CD4-positive, CD25-positive, alpha-beta regulatory T cell (primary cell): ENCODE measurements at regions not wholly inside any gene's neighbourhood (a gene's known extent, or its start where the extent isn't known, plus 50 kb on each side); places are given as distances from the start of the nearest gene placed in this dataset.

ENCODE experiments used
- ATAC-seq, 2 donors: fragments of 150-1000 bp; cut with Tn5 transposase; one replicate each; pipeline ENCODE4 v1.10.0; 2021; ENCODE audit warnings: low read depth in 2 of 2, moderate number of reproducible peaks in 2 of 2, moderate library complexity in 1 of 2
- DNase-seq, 3 donors: peaks; one replicate each; pipeline versions ENCODE4 v3.0.0 to v3.0.0-alpha.2; 2012 to 2022; ENCODE audit warnings: mixed read lengths in 1 of 3
- H3K27ac ChIP-seq: one replicate; pipeline ENCODE4 v1.7.0; 2013; ENCODE audit warnings: mild to moderate bottlenecking, low read length; ENCODE audit not compliant: insufficient read depth, poor library complexity, severe bottlenecking
- H3K27me3 ChIP-seq: one replicate; pipeline ENCODE4 v1.7.0; 2013; ENCODE audit warnings: low read length; ENCODE audit not compliant: control insufficient read depth, insufficient read depth
- H3K36me3 ChIP-seq: one replicate; pipeline ENCODE4 v1.7.0; 2013; ENCODE audit warnings: mild to moderate bottlenecking, low read length, moderate library complexity; ENCODE audit not compliant: control insufficient read depth, insufficient read depth
- H3K4me1 ChIP-seq: 2 replicates; pipeline ENCODE4 v1.7.0; 2013; ENCODE audit warnings: mild to moderate bottlenecking, low read length; ENCODE audit not compliant: insufficient read depth, control insufficient read depth, poor library complexity, severe bottlenecking
- H3K4me3 ChIP-seq: one replicate; pipeline ENCODE4 v1.7.0; 2013; ENCODE audit warnings: low read depth, mild to moderate bottlenecking, low read length, moderate library complexity
- H3K9me3 ChIP-seq, 2 experiments: 1 replicate in 1 of 2; 2 replicates in 1 of 2; pipeline ENCODE4 v1.7.0; 2013; ENCODE audit warnings: low read length in 2 of 2, mild to moderate bottlenecking in 1 of 2, moderate library complexity in 1 of 2; ENCODE audit not compliant: control insufficient read depth in 2 of 2
- H3K27ac Mint-ChIP-seq, 3 donors: one replicate each; pipeline ENCODE4 v1.8.0; 2020 to 2022; ENCODE audit warnings: mild to moderate bottlenecking in 3 of 3, mixed read lengths in 3 of 3, moderate library complexity in 2 of 3
- H3K27me3 Mint-ChIP-seq: one replicate; pipeline ENCODE4 v1.8.0; 2022; ENCODE audit warnings: mild to moderate bottlenecking, mixed read lengths
- H3K36me3 Mint-ChIP-seq: one replicate; pipeline ENCODE4 v1.8.0; 2020; ENCODE audit warnings: mixed read lengths
- H3K4me1 Mint-ChIP-seq, 4 donors: one replicate each; pipeline ENCODE4 v1.8.0; 2020 to 2022; ENCODE audit warnings: mixed read lengths in 4 of 4, mild to moderate bottlenecking in 1 of 4
- H3K4me3 Mint-ChIP-seq, 4 donors: one replicate each; pipeline ENCODE4 v1.8.0; 2020 to 2022; ENCODE audit warnings: mild to moderate bottlenecking in 4 of 4, mixed read lengths in 4 of 4, moderate library complexity in 3 of 4
- H3K9me3 Mint-ChIP-seq, 7 donors: one replicate each; pipeline ENCODE4 v1.8.0; 2020 to 2022; ENCODE audit warnings: mixed read lengths in 7 of 7, mild to moderate bottlenecking in 3 of 7, moderate library complexity in 2 of 7

DNA sequence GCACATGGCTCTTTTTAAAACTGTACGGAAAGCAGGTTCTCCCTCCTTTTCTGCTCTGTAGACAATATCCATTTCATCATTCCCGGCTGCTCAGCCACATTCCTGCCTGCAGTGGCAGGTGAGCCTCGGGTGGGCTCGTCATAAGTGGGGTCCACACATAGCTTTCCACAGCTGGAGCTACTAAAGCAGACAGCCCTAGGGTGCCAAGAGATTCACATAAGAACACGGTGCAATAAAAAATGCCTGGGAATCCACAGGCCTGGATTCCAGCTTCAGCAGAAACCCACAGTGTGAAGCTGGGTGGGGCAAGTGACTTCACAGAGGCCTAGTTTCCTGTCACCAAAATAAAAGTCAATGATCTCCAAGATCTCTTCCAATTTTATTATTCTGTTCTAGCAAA lies 96.4 kb downstream of the MIS18A start:
- H3K9me3 ChIP-seq: no peaks in the 10 kb centered on the region
- no peak overlapping the region for H3K4me3 ChIP-seq
- no peaks in the 10 kb centered on the region for H3K36me3 Mint-ChIP-seq
- ATAC-seq (no peak), DNase-seq (no peak)
- H3K4me1 Mint-ChIP-seq: no peaks in the 10 kb centered on the region
- no peaks in the 10 kb centered on the region for H3K27me3 Mint-ChIP-seq
- H3K36me3 ChIP-seq: no peaks in the 10 kb centered on the region
- H3K27ac Mint-ChIP-seq: no peak overlapping the region
- H3K27ac ChIP-seq: no peak overlapping the region
- H3K9me3 Mint-ChIP-seq: peaks cover 0 to 2% (median 0%) of the 10 kb centered on the region in 7 donors
- H3K4me1 ChIP-seq: no peaks in the 10 kb centered on the region
- no peak overlapping the region for H3K4me3 Mint-ChIP-seq
- H3K27me3 ChIP-seq: peaks cover 1% of the 10 kb centered on the region

DNA sequence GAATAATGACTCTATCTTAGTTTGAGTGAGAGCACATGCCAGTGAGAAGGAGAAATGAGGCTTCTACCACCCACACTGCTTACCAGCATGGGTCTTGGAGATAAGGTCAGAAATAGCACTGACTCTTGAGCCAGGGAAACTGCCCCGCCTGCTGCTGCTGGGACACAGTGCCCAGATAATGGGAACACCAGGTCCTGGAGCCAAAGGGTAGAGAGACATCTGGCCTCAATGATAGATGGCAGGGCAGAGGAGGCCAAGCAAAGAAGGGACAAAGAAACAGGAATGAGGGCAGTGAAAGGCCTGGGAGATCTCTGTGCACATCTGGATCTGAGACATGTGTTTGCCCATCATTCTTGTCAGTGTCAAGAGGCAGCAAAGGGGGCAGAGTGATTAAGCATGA lies 97.4 kb downstream of the MIS18A start:
- Histone ChIP-seq H3K4me3 (no peak overlapping the region), H3K4me1 (no peaks in the 10 kb centered on the region), H3K27me3 (no peaks in the 10 kb centered on the region), H3K36me3 (no peaks in the 10 kb centered on the region), H3K27ac (no peak overlapping the region), H3K9me3 (no peaks in the 10 kb centered on the region)
- DNase-seq (no peak), ATAC-seq (no peak)
- Mint-ChIP-seq H3K9me3 (peaks cover 0 to 2% (median 0%) of the 10 kb centered on the region in 7 donors), H3K4me3 (no peak overlapping the region), H3K27ac (no peak overlapping the region), H3K27me3 (peaks cover 3% of the 10 kb centered on the region), H3K4me1 (no peaks in the 10 kb centered on the region), H3K36me3 (no peaks in the 10 kb centered on the region)

- Mint-ChIP-seq H3K27ac (no peak overlapping the region), H3K4me3 (no peak overlapping the region), H3K9me3 (peaks cover 0 to 4% (median 0%) of the 10 kb centered on the region in 7 donors), H3K27me3 (peaks cover 15% of the 10 kb centered on the region), H3K4me1 (no peaks in the 10 kb centered on the region), H3K36me3 (no peaks in the 10 kb centered on the region)
- Histone ChIP-seq H3K36me3 (no peaks in the 10 kb centered on the region), H3K4me3 (no peak overlapping the region), H3K9me3 (no peaks in the 10 kb centered on the region), H3K4me1 (no peaks in the 10 kb centered on the region), H3K27ac (no peak overlapping the region), H3K27me3 (peaks cover 5% of the 10 kb centered on the region)
- DNase-seq (no peak), ATAC-seq (no peak)
Measured at GRCh38 chr21:32174819-32175218, 104.0 kb downstream of the MIS18A start.

- peaks cover 25% of the 10 kb centered on the region for H3K27me3 Mint-ChIP-seq
- H3K4me3 Mint-ChIP-seq: no peak overlapping the region
- ATAC-seq: no peak
- H3K4me1 Mint-ChIP-seq: no peaks in the 10 kb centered on the region
- no peak overlapping the region for H3K27ac Mint-ChIP-seq
- H3K9me3 ChIP-seq: no peaks in the 10 kb centered on the region
- H3K36me3 Mint-ChIP-seq: no peaks in the 10 kb centered on the region
- peaks cover 5% of the 10 kb centered on the region for H3K27me3 ChIP-seq
- no peak overlapping the region for H3K4me3 ChIP-seq
- no peak overlapping the region for H3K27ac ChIP-seq
- no peaks in the 10 kb centered on the region for H3K4me1 ChIP-seq
- no peaks in the 10 kb centered on the region for H3K36me3 ChIP-seq
- peaks cover 0 to 7% (median 2%) of the 10 kb centered on the region in 7 donors for H3K9me3 Mint-ChIP-seq
- DNase-seq: no peak
Measured at GRCh38 chr21:32173121-32173724, 105.6 kb downstream of the MIS18A start.

DNA sequence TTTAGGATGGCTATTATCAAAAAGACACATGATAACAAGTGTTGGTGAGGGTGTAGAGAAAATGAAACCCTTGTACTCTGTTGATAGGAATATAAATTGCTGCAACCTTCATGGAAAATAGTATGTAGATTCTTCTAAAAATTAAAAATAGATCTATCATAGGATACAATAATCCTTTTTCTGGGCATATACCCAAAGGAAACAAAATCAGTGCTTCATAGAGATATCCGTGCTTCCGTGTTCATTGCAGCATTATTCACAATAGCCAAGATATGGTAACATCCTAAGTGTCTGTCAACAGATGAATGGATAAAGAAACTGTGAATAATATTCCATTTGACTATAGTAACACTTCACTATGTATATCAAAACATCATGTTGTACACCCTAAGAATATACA lies 106.7 kb downstream of the MIS18A start:
- Histone ChIP-seq H3K27me3 (peaks cover 10% of the 10 kb centered on the region), H3K27ac (no peak overlapping the region), H3K4me3 (no peak overlapping the region), H3K4me1 (no peaks in the 10 kb centered on the region), H3K9me3 (no peaks in the 10 kb centered on the region), H3K36me3 (no peaks in the 10 kb centered on the region)
- Mint-ChIP-seq H3K36me3 (no peaks in the 10 kb centered on the region), H3K4me1 (no peaks in the 10 kb centered on the region), H3K9me3 (peaks cover 0 to 7% (median 2%) of the 10 kb centered on the region in 7 donors), H3K27me3 (peaks cover 34% of the 10 kb centered on the region), H3K4me3 (no peak overlapping the region), H3K27ac (no peak overlapping the region)
- ATAC-seq: no peak
- no peak for DNase-seq

GRCh38 chr21:32167513-32167912 lies 111.3 kb downstream of the MIS18A start:
- H3K27me3 Mint-ChIP-seq: peaks cover 51% of the 10 kb centered on the region

GRCh38 chr21:32163386-32163785 lies 115.5 kb downstream of the MIS18A start:
- DNase-seq: no peak
- no peaks in the 10 kb centered on the region for H3K9me3 ChIP-seq
- Mint-ChIP-seq H3K27me3 (peaks cover 53% of the 10 kb centered on the region), H3K4me3 (no peak overlapping the region), H3K36me3 (no peaks in the 10 kb centered on the region), H3K27ac (no peak overlapping the region), H3K9me3 (peaks cover 0 to 5% (median 0%) of the 10 kb centered on the region in 7 donors), H3K4me1 (no peaks in the 10 kb centered on the region)
- no peaks in the 10 kb centered on the region for H3K36me3 ChIP-seq
- no peak overlapping the region for H3K4me3 ChIP-seq
- peaks cover 8% of the 10 kb centered on the region for H3K27me3 ChIP-seq
- ATAC-seq: no peak
- no peak overlapping the region for H3K27ac ChIP-seq
- no peaks in the 10 kb centered on the region for H3K4me1 ChIP-seq

More at GRCh38 chr21:32167513-32167912, 111.3 kb downstream of the MIS18A start:
- Histone ChIP-seq H3K4me3 (no peak overlapping the region), H3K27me3 (peaks cover 13% of the 10 kb centered on the region), H3K36me3 (no peaks in the 10 kb centered on the region), H3K4me1 (no peaks in the 10 kb centered on the region), H3K9me3 (no peaks in the 10 kb centered on the region), H3K27ac (no peak overlapping the region)
- peaks cover 0 to 5% (median 4%) of the 10 kb centered on the region in 7 donors for H3K9me3 Mint-ChIP-seq
- H3K4me3 Mint-ChIP-seq: no peak overlapping the region
- ATAC-seq (no peak), DNase-seq (no peak)
- H3K4me1 Mint-ChIP-seq: no peaks in the 10 kb centered on the region
- no peaks in the 10 kb centered on the region for H3K36me3 Mint-ChIP-seq
- no peak overlapping the region for H3K27ac Mint-ChIP-seq

DNA sequence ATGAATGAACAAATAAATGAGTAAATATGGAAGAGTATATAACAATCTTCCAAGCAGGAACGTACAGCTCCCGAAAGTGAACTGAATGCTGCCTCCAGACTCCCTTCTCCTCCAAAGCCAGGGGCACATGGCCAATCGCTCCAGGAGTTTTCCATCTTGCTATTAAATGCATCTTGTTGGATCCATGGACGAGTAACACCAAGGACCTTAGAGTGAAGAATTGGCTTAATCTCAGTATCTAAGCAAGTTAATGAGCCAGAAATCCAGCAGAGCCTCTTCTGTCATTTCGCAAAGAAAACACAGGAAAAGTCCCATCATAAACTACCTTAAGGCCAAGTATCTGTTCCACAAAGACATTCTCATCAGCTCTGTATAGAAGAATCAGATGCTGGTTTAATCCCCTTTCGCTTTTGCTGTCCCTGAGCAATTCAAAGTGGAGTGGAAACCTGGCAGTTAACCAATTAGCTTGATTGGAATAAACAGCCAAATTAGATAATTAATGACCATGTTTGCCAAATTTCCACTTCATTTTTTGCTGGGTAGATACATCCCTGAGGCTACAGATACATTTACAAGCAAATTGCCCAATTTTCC lies 116.0 kb downstream of the MIS18A start:
- Histone ChIP-seq H3K9me3 (no peaks in the 10 kb centered on the region), H3K4me1 (no peaks in the 10 kb centered on the region), H3K27me3 (peaks cover 6% of the 10 kb centered on the region), H3K27ac (no peak overlapping the region), H3K4me3 (no peak overlapping the region), H3K36me3 (no peaks in the 10 kb centered on the region)
- Mint-ChIP-seq H3K36me3 (no peaks in the 10 kb centered on the region), H3K27me3 (peaks cover 48% of the 10 kb centered on the region), H3K4me3 (no peak overlapping the region), H3K27ac (no peak overlapping the region), H3K9me3 (peaks cover 0 to 5% (median 0%) of the 10 kb centered on the region in 7 donors), H3K4me1 (no peaks in the 10 kb centered on the region)
- no peak for DNase-seq
- no peak for ATAC-seq
